ENCODE measurements at regions not wholly inside any gene's neighbourhood (a gene's known extent, or its start where the extent isn't known, plus 50 kb on each side); places are given as distances from the start of the nearest gene placed in this dataset.

- TF ChIP-seq CTCF (IDR thresholded peaks at IDR 0.05) (no peak), POLR2A (IDR thresholded peaks at IDR 0.05) (no peak)
Measured at GRCh38 chr20:11180186-11180585, 506.4 kb upstream of the JAG1 start.
